Mesenchymal stem cell (in vitro differentiated cells and primary cell): ENCODE measurements at regions not wholly inside any gene's neighbourhood (a gene's known extent, or its start where the extent isn't known, plus 50 kb on each side); places are given as distances from the start of the nearest gene placed in this dataset.

ENCODE experiments used
- DNase-seq: peaks from one replicate; pipeline ENCODE4 v3.0.0-alpha.2; 2013
- H2AFZ ChIP-seq: one replicate; pipeline ENCODE4 v1.6.1; 2013; ENCODE audit warnings: low read depth, mild to moderate bottlenecking, control low read depth, inconsistent platforms, low read length, moderate library complexity
- H2AK5ac ChIP-seq: 2 replicates; pipeline ENCODE4 v1.6.1; 2013; ENCODE audit warnings: low read length, moderate library complexity, mild to moderate bottlenecking, inconsistent platforms; ENCODE audit not compliant: severe bottlenecking
- H2BK120ac ChIP-seq: one replicate; pipeline ENCODE4 v1.6.1; 2013; ENCODE audit warnings: low read depth, mild to moderate bottlenecking, inconsistent platforms, low read length, moderate library complexity
- H2BK12ac ChIP-seq, 2 experiments: one replicate each; pipeline ENCODE4 v1.6.1; 2013; ENCODE audit warnings: inconsistent platforms in 2 of 2, low read length in 2 of 2, mild to moderate bottlenecking in 2 of 2, moderate library complexity in 2 of 2, control low read depth in 1 of 2
- H2BK15ac ChIP-seq: one replicate; pipeline ENCODE4 v1.6.1; 2013; ENCODE audit warnings: mild to moderate bottlenecking, low read depth, inconsistent platforms; ENCODE audit not compliant: poor library complexity, severe bottlenecking
- H2BK5ac ChIP-seq: 2 replicates; pipeline ENCODE4 v1.6.1; 2013; ENCODE audit warnings: low read depth, mild to moderate bottlenecking, low read length, control low read depth, inconsistent platforms; ENCODE audit not compliant: poor library complexity, severe bottlenecking
- H3K14ac ChIP-seq, 2 experiments: one replicate each; pipeline ENCODE4 v1.6.1; 2013; ENCODE audit warnings: inconsistent platforms in 2 of 2, low read length in 2 of 2, control low read depth in 1 of 2, mild to moderate bottlenecking in 1 of 2, moderate library complexity in 1 of 2
- H3K18ac ChIP-seq, 2 experiments: one replicate each; pipeline ENCODE4 v1.6.1; 2013; ENCODE audit warnings: inconsistent platforms in 2 of 2, low read length in 2 of 2, control low read depth in 1 of 2, low read depth in 1 of 2, mild to moderate bottlenecking in 1 of 2
- H3K23ac ChIP-seq, 2 experiments: one replicate each; pipeline ENCODE4 v1.6.1; 2013; ENCODE audit warnings: inconsistent platforms in 2 of 2, low read length in 2 of 2, mild to moderate bottlenecking in 2 of 2, moderate library complexity in 2 of 2, control low read depth in 1 of 2
- H3K27ac ChIP-seq: 2 replicates; pipeline ENCODE4 v1.5.1; 2013; ENCODE audit warnings: mild to moderate bottlenecking, moderate library complexity, low read length, control low read depth, inconsistent platforms; ENCODE audit not compliant: poor library complexity, severe bottlenecking
- H3K27me3 ChIP-seq, 2 experiments: 2 replicates each; pipeline versions ENCODE4 v1.6.1 to v1.7.0; 2013; ENCODE audit warnings: low read length in 2 of 2, mild to moderate bottlenecking in 2 of 2, moderate library complexity in 2 of 2, control low read depth in 1 of 2, inconsistent platforms in 1 of 2; ENCODE audit not compliant: control insufficient read depth in 1 of 2, insufficient read depth in 1 of 2
- H3K36me3 ChIP-seq, 2 experiments: 2 replicates each; pipeline versions ENCODE4 v1.6.1 to v1.7.0; 2013; ENCODE audit warnings: low read length in 2 of 2, control low read depth in 1 of 2, inconsistent platforms in 1 of 2, low read depth in 1 of 2, mild to moderate bottlenecking in 1 of 2; ENCODE audit not compliant: insufficient read depth in 2 of 2, control insufficient read depth in 1 of 2
- H3K4ac ChIP-seq, 2 experiments: one replicate each; pipeline ENCODE4 v1.6.1; 2013; ENCODE audit warnings: inconsistent platforms in 2 of 2, low read length in 2 of 2, mild to moderate bottlenecking in 2 of 2, moderate library complexity in 2 of 2, control low read depth in 1 of 2, low read depth in 1 of 2
- H3K4me1 ChIP-seq: 2 replicates; pipeline ENCODE4 v1.6.1; 2013; ENCODE audit warnings: low read depth, low read length, control low read depth; ENCODE audit not compliant: control insufficient read depth, insufficient read depth
- H3K4me2 ChIP-seq: 2 replicates; pipeline ENCODE4 v1.6.1; 2013; ENCODE audit warnings: low read length, mild to moderate bottlenecking, inconsistent platforms; ENCODE audit not compliant: poor library complexity, severe bottlenecking
- H3K4me3 ChIP-seq, 2 experiments: 2 replicates each; pipeline versions ENCODE4 v1.5.1 to v1.7.0; 2013; ENCODE audit warnings: low read length in 2 of 2, mild to moderate bottlenecking in 2 of 2, control low read depth in 1 of 2, low read depth in 1 of 2; ENCODE audit not compliant: insufficient read depth in 1 of 2
- H3K79me1 ChIP-seq: replicated peaks from 2 replicates; pipeline ENCODE4 v1.6.1; 2013; ENCODE audit warnings: mild to moderate bottlenecking, control low read depth, low read length, inconsistent platforms; ENCODE audit not compliant: poor library complexity, severe bottlenecking
- H3K9ac ChIP-seq: 2 replicates; pipeline ENCODE4 v1.7.0; 2013; ENCODE audit warnings: mild to moderate bottlenecking, low read length, moderate library complexity
- H3K9me3 ChIP-seq: 2 replicates; pipeline ENCODE4 v1.7.0; 2013; ENCODE audit warnings: mild to moderate bottlenecking, low read length; ENCODE audit not compliant: control insufficient read depth
- H4K8ac ChIP-seq: one replicate; pipeline ENCODE4 v1.6.1; 2013; ENCODE audit warnings: inconsistent platforms, mild to moderate bottlenecking, low read length, moderate library complexity
- H4K91ac ChIP-seq: one replicate; pipeline ENCODE4 v1.6.1; 2013; ENCODE audit warnings: mild to moderate bottlenecking, low read length, inconsistent platforms
- WGBS: methylation state at CpG from one replicate; pipeline ENCODE4 v1.1.7; 2013; ENCODE audit warnings: mixed read lengths; 5-methylcytosine and 5-hydroxymethylcytosine counted together

DNA sequence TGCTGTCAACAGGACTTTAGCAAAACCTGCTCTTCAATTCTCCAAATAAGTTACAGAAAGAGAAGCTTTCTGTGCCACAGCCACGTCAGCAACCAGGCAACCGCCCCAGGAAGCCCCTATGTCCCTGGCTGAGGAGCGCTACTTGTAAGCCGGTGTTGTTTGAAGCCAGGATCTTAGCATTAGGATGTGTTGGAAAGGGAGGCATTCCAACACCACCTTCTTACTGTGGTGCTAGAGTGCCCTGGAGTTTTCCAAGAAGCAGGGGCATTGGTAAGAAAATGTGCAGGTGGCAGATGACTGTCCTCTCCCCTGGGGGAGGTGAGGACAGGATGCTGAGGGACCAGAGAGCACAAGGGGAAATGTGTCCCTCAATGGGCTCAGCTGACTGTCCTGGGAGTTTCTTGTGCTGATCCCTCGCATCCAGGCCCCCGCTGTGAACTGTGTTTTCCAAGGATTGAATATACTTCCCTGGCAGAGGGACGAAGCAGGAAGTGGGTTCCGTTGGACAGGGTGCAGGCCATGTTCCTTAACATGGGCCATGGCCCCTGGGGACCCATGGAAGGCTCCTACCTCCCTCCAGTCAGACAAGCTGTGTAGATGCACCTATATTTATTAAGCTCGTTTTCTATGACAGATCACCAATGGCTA lies 139.6 kb upstream of the GDF10 start:
- no peak overlapping the region for H3K23ac ChIP-seq
- no peak overlapping the region for H2BK5ac ChIP-seq
- H3K79me1 ChIP-seq: no peaks in the 10 kb centered on the region
- H4K8ac ChIP-seq: no peak overlapping the region
- no peak overlapping the region for H2BK120ac ChIP-seq
- no peak overlapping the region for H2AFZ ChIP-seq
- H2AK5ac ChIP-seq: no peak overlapping the region
- no peak overlapping the region for H4K91ac ChIP-seq
- H3K27ac ChIP-seq: no peak overlapping the region
- peaks cover 2% of the 10 kb centered on the region for H3K4me1 ChIP-seq
- H3K4ac ChIP-seq: no peak overlapping the region
- H3K36me3 ChIP-seq: no peaks in the 10 kb centered on the region
- H2BK15ac ChIP-seq: no peak overlapping the region
- 77% methylated on average over 9 of the region's 9 CpGs for WGBS
- H3K14ac ChIP-seq: no peak overlapping the region
- no peak for DNase-seq
- H3K27me3 ChIP-seq: peaks cover 0 to 12% of the 10 kb centered on the region in 2 experiments
- H3K18ac ChIP-seq: no peak overlapping the region
- peaks cover 17% of the 10 kb centered on the region for H3K9me3 ChIP-seq
- no peak overlapping the region for H3K9ac ChIP-seq
- no peak overlapping the region for H3K4me3 ChIP-seq
- H3K4me2 ChIP-seq: no peak overlapping the region
- no peak overlapping the region for H2BK12ac ChIP-seq

- no peak for DNase-seq
- H2AFZ ChIP-seq: no peak overlapping the region
- H2BK5ac ChIP-seq: no peak overlapping the region
- no peaks in the 10 kb centered on the region for H3K36me3 ChIP-seq
- peaks cover 0 to 12% of the 10 kb centered on the region in 2 experiments for H3K27me3 ChIP-seq
- H3K23ac ChIP-seq: no peak overlapping the region
- H2BK12ac ChIP-seq: no peak overlapping the region
- H3K14ac ChIP-seq: no peak overlapping the region
- no peak overlapping the region for H3K18ac ChIP-seq
- WGBS: 74% methylated on average over 2 of the region's 4 CpGs
- H3K4me2 ChIP-seq: no peak overlapping the region
- no peaks in the 10 kb centered on the region for H3K79me1 ChIP-seq
- H3K9ac ChIP-seq: no peak overlapping the region
- H2BK15ac ChIP-seq: no peak overlapping the region
- H2AK5ac ChIP-seq: no peak overlapping the region
- peaks cover 11% of the 10 kb centered on the region for H3K9me3 ChIP-seq
- H3K27ac ChIP-seq: no peak overlapping the region
- no peak overlapping the region for H2BK120ac ChIP-seq
- no peak overlapping the region for H4K8ac ChIP-seq
- no peak overlapping the region for H4K91ac ChIP-seq
- no peak overlapping the region for H3K4me3 ChIP-seq
- no peak overlapping the region for H3K4ac ChIP-seq
- H3K4me1 ChIP-seq: peaks cover 8% of the 10 kb centered on the region
Observed at GRCh38 chr10:47160967-47161366, 139.0 kb upstream of the GDF10 start.

GRCh38 chr10:47161465-47161864 lies 138.5 kb upstream of the GDF10 start:
- H2AFZ ChIP-seq: no peak overlapping the region
- H2BK15ac ChIP-seq: no peak overlapping the region
- no peak for DNase-seq
- no peak overlapping the region for H3K9ac ChIP-seq
- no peaks in the 10 kb centered on the region for H3K79me1 ChIP-seq
- no peak overlapping the region for H2BK12ac ChIP-seq
- H3K27ac ChIP-seq: no peak overlapping the region
- no peak overlapping the region for H3K23ac ChIP-seq
- H3K36me3 ChIP-seq: no peaks in the 10 kb centered on the region
- no peak overlapping the region for H3K4ac ChIP-seq
- no peak overlapping the region for H3K14ac ChIP-seq
- no peak overlapping the region for H2BK120ac ChIP-seq
- no peak overlapping the region for H2AK5ac ChIP-seq
- H4K8ac ChIP-seq: no peak overlapping the region
- no peak overlapping the region for H3K18ac ChIP-seq
- no peak overlapping the region for H4K91ac ChIP-seq
- no peak overlapping the region for H3K4me2 ChIP-seq
- H3K4me1 ChIP-seq: peaks cover 11% of the 10 kb centered on the region
- H3K9me3 ChIP-seq: peaks cover 6% of the 10 kb centered on the region
- WGBS: 94% methylated on average over 4 of the region's 4 CpGs
- H2BK5ac ChIP-seq: no peak overlapping the region
- peaks cover 0 to 12% of the 10 kb centered on the region in 2 experiments for H3K27me3 ChIP-seq
- H3K4me3 ChIP-seq: no peak overlapping the region

DNA sequence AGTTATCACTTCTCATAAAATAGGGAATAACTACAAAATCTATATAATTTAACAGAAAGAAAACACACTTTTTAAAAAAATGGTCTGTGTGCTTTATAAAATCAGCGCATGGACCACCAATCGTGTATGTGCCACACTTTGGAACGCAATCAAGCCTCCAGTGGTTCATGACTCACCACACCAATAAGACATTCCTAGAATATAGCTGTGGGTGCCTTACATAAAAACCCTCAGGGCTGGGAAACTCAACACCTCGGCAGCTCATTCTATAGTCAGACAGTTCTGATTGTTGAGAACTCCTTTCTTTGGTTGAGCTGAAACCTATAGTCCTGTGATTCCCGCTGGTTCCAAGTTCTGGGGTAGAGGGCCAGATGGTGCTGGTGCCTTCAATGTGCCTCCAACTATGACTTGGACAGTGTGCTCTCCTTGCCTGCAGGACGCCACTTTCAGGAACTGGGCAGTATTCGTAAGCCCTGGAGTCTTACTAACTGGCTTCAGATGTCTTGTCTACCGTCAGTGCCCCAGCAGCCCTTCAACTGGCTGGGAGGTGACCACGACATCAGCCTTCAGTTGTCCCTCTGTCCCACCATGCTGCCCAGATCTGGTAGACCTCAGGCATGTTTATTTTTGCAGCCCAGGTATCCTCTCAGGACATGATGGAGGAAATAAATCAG lies 135.7 kb upstream of the GDF10 start:
- Histone ChIP-seq H3K4me1 (peaks cover 11% of the 10 kb centered on the region), H2BK5ac (no peak overlapping the region), H3K4ac (no peak overlapping the region), H3K9ac (no peak overlapping the region), H3K4me3 (no peak overlapping the region), H3K4me2 (no peak overlapping the region), H3K36me3 (no peaks in the 10 kb centered on the region), H4K91ac (no peak overlapping the region), H3K27me3 (peaks cover 0 to 9% of the 10 kb centered on the region in 2 experiments), H4K8ac (no peak overlapping the region), H3K23ac (no peak overlapping the region), H3K27ac (no peak overlapping the region), H2BK15ac (no peak overlapping the region), H3K14ac (no peak overlapping the region), H3K79me1 (no peaks in the 10 kb centered on the region), H2BK12ac (no peak overlapping the region), H3K18ac (no peak overlapping the region), H2AK5ac (no peak overlapping the region), H2AFZ (no peak overlapping the region), H2BK120ac (no peak overlapping the region), H3K9me3 (no peaks in the 10 kb centered on the region)
- WGBS: 80% methylated on average over 9 of the region's 9 CpGs
- no peak for DNase-seq
